ENCODE measurements at regions not wholly inside any gene's neighbourhood (a gene's known extent, or its start where the extent isn't known, plus 50 kb on each side); places are given as distances from the start of the nearest gene placed in this dataset.
"Not testable (repeated sequence)": the region's sequence is repeated elsewhere in the genome, so short reads cannot be mapped to it uniquely, and the experiment has no call there.

DNA sequence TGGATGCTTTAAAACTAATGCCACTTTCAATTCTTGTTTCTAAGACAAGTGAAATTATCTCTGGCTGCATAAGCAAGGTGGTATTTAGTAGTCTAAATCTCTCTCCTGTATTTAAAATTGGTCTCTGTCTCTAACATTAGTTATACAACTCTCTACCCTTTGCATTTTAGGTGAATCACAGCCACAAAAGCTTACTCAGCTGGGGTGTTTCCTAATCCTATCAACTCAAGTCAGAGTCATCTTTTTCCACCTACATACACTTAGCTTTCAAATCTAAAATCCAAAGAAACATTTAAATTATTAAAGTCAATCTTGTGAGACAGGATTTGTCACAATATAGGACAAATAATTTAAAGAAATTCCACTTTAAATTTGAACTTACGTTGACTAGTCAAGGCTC, 255.1 kb upstream of the CXADR start:
- Mint-ChIP-seq H3K9me3 (ENCODE audit: unreplicated experiment) (no peaks in the 10 kb centered on the region), H3K4me3 (ENCODE audit: unreplicated experiment) (no peak overlapping the region), H3K27ac (ENCODE audit: unreplicated experiment) (no peak overlapping the region), H3K36me3 (ENCODE audit: unreplicated experiment) (no peaks in the 10 kb centered on the region), H3K4me1 (ENCODE audit: low read depth, unreplicated experiment) (no peaks in the 10 kb centered on the region), H3K27me3 (ENCODE audit: unreplicated experiment) (no peaks in the 10 kb centered on the region)
- DNase-seq, result no peak
- TF ChIP-seq CTCF (IDR thresholded peaks at IDR 0.05; ENCODE audit: partially characterized antibody, unreplicated experiment), result no peak

- no peak overlapping the region for H3K4me3 Mint-ChIP-seq (ENCODE audit: unreplicated experiment)
- H3K27me3 Mint-ChIP-seq (ENCODE audit: unreplicated experiment), result no peaks in the 10 kb centered on the region
- no peaks in the 10 kb centered on the region for H3K36me3 Mint-ChIP-seq (ENCODE audit: unreplicated experiment)
- no peak overlapping the region for H3K27ac Mint-ChIP-seq (ENCODE audit: unreplicated experiment)
- H3K4me1 Mint-ChIP-seq (ENCODE audit: low read depth, unreplicated experiment), result no peaks in the 10 kb centered on the region
- TF ChIP-seq CTCF (IDR thresholded peaks at IDR 0.05; ENCODE audit: partially characterized antibody, unreplicated experiment), result no peak
- DNase-seq, result no peak
- no peaks in the 10 kb centered on the region for H3K9me3 Mint-ChIP-seq (ENCODE audit: unreplicated experiment)
These were observed 248.7 kb upstream of the CXADR start for GRCh38 chr21:17264182-17264581.

DNA sequence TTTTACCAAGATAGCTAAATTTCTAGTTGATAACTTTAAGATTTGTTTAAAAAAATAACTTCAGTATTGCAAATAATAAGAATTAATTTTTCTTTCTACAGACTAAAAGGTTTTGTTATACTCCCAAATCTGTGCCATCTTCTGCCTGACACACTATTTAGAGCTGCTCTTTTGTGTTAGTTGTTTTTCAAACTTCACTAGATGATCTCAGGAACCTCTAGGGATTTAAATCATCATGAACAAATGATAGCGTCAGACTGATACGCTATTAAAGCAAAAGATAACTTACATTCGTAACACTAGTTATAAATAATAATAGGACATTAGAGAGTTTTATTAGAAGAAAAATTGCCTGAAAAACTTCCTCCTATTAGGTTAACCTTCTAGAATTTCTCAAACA, 243.1 kb upstream of the CXADR start:
- Mint-ChIP-seq H3K4me3 (ENCODE audit: unreplicated experiment) (no peak overlapping the region), H3K4me1 (ENCODE audit: low read depth, unreplicated experiment) (no peaks in the 10 kb centered on the region), H3K36me3 (ENCODE audit: unreplicated experiment) (no peaks in the 10 kb centered on the region), H3K27ac (ENCODE audit: unreplicated experiment) (no peak overlapping the region), H3K9me3 (ENCODE audit: unreplicated experiment) (no peaks in the 10 kb centered on the region), H3K27me3 (ENCODE audit: unreplicated experiment) (no peaks in the 10 kb centered on the region)
- TF ChIP-seq CTCF (IDR thresholded peaks at IDR 0.05; ENCODE audit: partially characterized antibody, unreplicated experiment), result no peak
- no peak for DNase-seq

GRCh38 chr21:17270229-17270628, 242.6 kb upstream of the CXADR start:
- H3K27ac Mint-ChIP-seq (ENCODE audit: unreplicated experiment), result no peak overlapping the region
- DNase-seq, result no peak
- H3K27me3 Mint-ChIP-seq (ENCODE audit: unreplicated experiment), result no peaks in the 10 kb centered on the region
- no peaks in the 10 kb centered on the region for H3K4me1 Mint-ChIP-seq (ENCODE audit: low read depth, unreplicated experiment)
- no peaks in the 10 kb centered on the region for H3K36me3 Mint-ChIP-seq (ENCODE audit: unreplicated experiment)
- no peaks in the 10 kb centered on the region for H3K9me3 Mint-ChIP-seq (ENCODE audit: unreplicated experiment)
- peak; percentile 50 for TF ChIP-seq CTCF (IDR thresholded peaks at IDR 0.05; ENCODE audit: partially characterized antibody, unreplicated experiment)
- no peak overlapping the region for H3K4me3 Mint-ChIP-seq (ENCODE audit: unreplicated experiment)

DNA sequence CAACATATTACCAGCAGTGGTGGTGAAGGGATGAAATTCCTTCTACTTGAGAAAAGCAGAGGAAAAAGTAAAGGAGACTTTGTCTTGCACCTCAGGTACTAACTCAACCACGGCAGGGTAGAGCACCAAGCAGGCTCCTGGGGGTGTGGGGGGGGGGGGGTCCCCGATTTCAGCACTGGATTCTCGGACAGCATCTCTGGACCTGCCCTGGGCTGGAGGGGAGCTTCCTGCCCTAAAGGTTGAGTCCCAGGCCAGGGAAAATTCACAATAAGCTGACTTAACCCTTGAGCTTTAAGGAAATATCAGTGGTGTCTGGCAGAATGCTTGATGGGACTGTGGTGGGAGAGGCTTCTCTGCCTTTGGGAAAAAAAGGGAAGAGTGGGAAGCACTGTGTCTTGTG, 233.2 kb upstream of the CXADR start:
- H3K36me3 Mint-ChIP-seq (ENCODE audit: unreplicated experiment), result peaks cover 21% of the 10 kb centered on the region
- H3K4me3 Mint-ChIP-seq (ENCODE audit: unreplicated experiment), result no peak overlapping the region
- TF ChIP-seq CTCF (IDR thresholded peaks at IDR 0.05; ENCODE audit: partially characterized antibody, unreplicated experiment), result no peak
- no peak for DNase-seq
- H3K27ac Mint-ChIP-seq (ENCODE audit: unreplicated experiment), result no peak overlapping the region
- no peaks in the 10 kb centered on the region for H3K27me3 Mint-ChIP-seq (ENCODE audit: unreplicated experiment)
- H3K4me1 Mint-ChIP-seq (ENCODE audit: low read depth, unreplicated experiment), result no peaks in the 10 kb centered on the region
- H3K9me3 Mint-ChIP-seq (ENCODE audit: unreplicated experiment), result peaks cover 1% of the 10 kb centered on the region

DNA sequence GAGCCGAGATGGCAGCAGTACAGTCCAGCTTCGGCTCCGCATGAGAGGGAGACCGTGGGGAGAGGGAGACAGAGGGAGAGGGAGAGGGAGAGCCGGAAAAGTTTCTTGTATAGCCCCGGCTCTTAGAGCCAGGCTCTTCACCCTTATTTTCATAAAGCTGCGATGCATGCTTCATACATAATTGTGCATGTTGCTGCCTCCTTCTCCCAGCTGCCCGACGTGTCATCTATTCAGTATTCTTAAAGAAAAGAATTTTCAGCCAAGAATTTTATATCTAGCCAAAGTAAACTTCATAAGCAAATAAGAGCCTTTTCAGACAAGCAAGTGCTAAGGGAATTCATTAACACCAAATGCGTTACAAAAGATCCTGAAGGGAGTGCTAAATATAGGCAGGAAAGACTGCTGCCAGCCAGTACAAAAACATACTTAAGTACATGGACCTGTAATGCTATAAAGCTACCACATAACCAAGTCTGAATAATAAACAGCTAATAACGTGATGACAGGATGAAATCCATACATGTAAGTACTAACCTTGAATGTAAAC, 219.8 kb upstream of the CXADR start:
- H3K36me3 Mint-ChIP-seq (ENCODE audit: unreplicated experiment), result peaks cover 13% of the 10 kb centered on the region
- not testable (repeated sequence) for H3K27ac Mint-ChIP-seq (ENCODE audit: unreplicated experiment); H3K4me3 Mint-ChIP-seq (ENCODE audit: unreplicated experiment); DNase-seq; H3K4me1 Mint-ChIP-seq (ENCODE audit: low read depth, unreplicated experiment); H3K27me3 Mint-ChIP-seq (ENCODE audit: unreplicated experiment)
- peaks cover 21% of the 10 kb centered on the region for H3K9me3 Mint-ChIP-seq (ENCODE audit: unreplicated experiment)

Data from glutamatergic neuron (in vitro differentiated cells).